GM23338 (cell line): ENCODE measurements at regions not wholly inside any gene's neighbourhood (a gene's known extent, or its start where the extent isn't known, plus 50 kb on each side); places are given as distances from the start of the nearest gene placed in this dataset.

Experiments used
- ATAC-seq: fragments of 200-7000 bp; cut with Tn5 transposase; 3 replicates; pipeline ENCODE4 v1.9.1; 2020
- DNase-seq: peaks from one replicate; pipeline ENCODE4 v3.0.0-alpha.2; 2015; ENCODE audit warnings: low spot score
- H2AFZ ChIP-seq: fragments of 200-600 bp; sonication (generic); 2 replicates; pipeline ENCODE4 v1.8.0; 2016; ENCODE audit warnings: antibody characterized with exemption, mild to moderate bottlenecking, moderate library complexity
- H3F3A ChIP-seq: fragments of 200-600 bp; sonication (generic); replicated peaks from 2 replicates; pipeline ENCODE4 v1.8.0; 2017; ENCODE audit warnings: antibody characterized with exemption, mixed run types, low read depth
- H3K27ac ChIP-seq: fragments of 200-600 bp; sonication (generic); 2 replicates; pipeline ENCODE4 v1.6.1; 2016; ENCODE audit warnings: low read depth
- H3K27me3 ChIP-seq: fragments of 200-600 bp; sonication (generic); 2 replicates; pipeline ENCODE4 v1.8.0; 2016; ENCODE audit warnings: mild to moderate bottlenecking, mixed run types, moderate library complexity; ENCODE audit not compliant: insufficient read depth
- H3K36me3 ChIP-seq: fragments of 200-600 bp; sonication (generic); 2 replicates; pipeline ENCODE4 v1.8.0; 2016; ENCODE audit warnings: mild to moderate bottlenecking; ENCODE audit not compliant: insufficient read depth
- H3K4me1 ChIP-seq: fragments of 200-600 bp; sonication (generic); 2 replicates; pipeline ENCODE4 v1.8.0; 2016; ENCODE audit warnings: mild to moderate bottlenecking, moderate library complexity; ENCODE audit not compliant: insufficient read depth
- H3K4me2 ChIP-seq: fragments of 200-600 bp; sonication (generic); 2 replicates; pipeline ENCODE4 v1.7.1; 2017; ENCODE audit warnings: mixed run types
- H3K4me3 ChIP-seq: fragments of 200-600 bp; sonication (generic); 2 replicates; pipeline ENCODE4 v1.6.1; 2016; ENCODE audit warnings: mixed run types
- H3K79me2 ChIP-seq: fragments of 200-600 bp; sonication (generic); replicated peaks from 2 replicates; pipeline ENCODE4 v1.8.0; 2017; ENCODE audit warnings: mild to moderate bottlenecking; ENCODE audit not compliant: insufficient read depth
- H3K9me2 ChIP-seq: fragments of 200-600 bp; sonication (generic); 2 replicates; pipeline ENCODE4 v1.8.0; 2017; ENCODE audit not compliant: insufficient read depth
- H4K20me1 ChIP-seq: fragments of 200-600 bp; sonication (generic); replicated peaks from 2 replicates; pipeline ENCODE4 v1.8.0; 2017; ENCODE audit warnings: mild to moderate bottlenecking; ENCODE audit not compliant: insufficient read depth
- H3K27ac Mint-ChIP-seq: 2 replicates; pipeline ENCODE4 v1.8.0; 2020; ENCODE audit warnings: inconsistent platforms, mild to moderate bottlenecking, moderate library complexity, mixed read lengths
- H3K27me3 Mint-ChIP-seq: 3 replicates; pipeline ENCODE4 v1.8.0; 2022; ENCODE audit warnings: low read depth, mild to moderate bottlenecking, moderate library complexity, mixed read lengths, inconsistent platforms; ENCODE audit not compliant: insufficient read depth, poor library complexity
- H3K36me3 Mint-ChIP-seq: 3 replicates; pipeline ENCODE4 v1.8.0; 2021; ENCODE audit warnings: low read depth, mild to moderate bottlenecking, inconsistent platforms, moderate library complexity, mixed read lengths
- H3K4me1 Mint-ChIP-seq: 3 replicates; pipeline ENCODE4 v1.8.0; 2020; ENCODE audit warnings: mild to moderate bottlenecking, inconsistent platforms, mixed read lengths
- H3K4me3 Mint-ChIP-seq: 3 replicates; pipeline ENCODE4 v1.8.0; 2021; ENCODE audit warnings: moderate library complexity, mild to moderate bottlenecking, inconsistent platforms, mixed read lengths
- H3K9me3 Mint-ChIP-seq: 3 replicates; pipeline ENCODE4 v1.8.0; 2020; ENCODE audit warnings: moderate library complexity, mild to moderate bottlenecking, inconsistent platforms, mixed read lengths
- CREB1 ChIP-seq: fragments of 250-450 bp; sonication (Bioruptor Pico); IDR thresholded peaks from 2 replicates; pipeline ENCODE4 v1.5.0; 2020; ENCODE audit warnings: low read depth, mild to moderate bottlenecking, moderate library complexity
- EZH2 ChIP-seq: fragments of 200-600 bp; sonication (generic); IDR thresholded peaks from one replicate; pipeline ENCODE4 v1.8.0; 2017; ENCODE audit warnings: antibody characterized with exemption, mild to moderate bottlenecking, low read depth; ENCODE audit not compliant: unreplicated experiment
- EZH2phosphoT487 ChIP-seq: fragments of 200-600 bp; sonication (generic); IDR thresholded peaks from one replicate; pipeline ENCODE4 v1.8.1; 2018; ENCODE audit warnings: antibody characterized with exemption; ENCODE audit not compliant: unreplicated experiment
- JUNB ChIP-seq: IDR thresholded peaks from one replicate; pipeline ENCODE4 v1.6.1; 2016; ENCODE audit warnings: antibody characterized with exemption; ENCODE audit not compliant: unreplicated experiment
- NANOG ChIP-seq: IDR thresholded peaks from 2 replicates; pipeline ENCODE4 v1.6.1; 2016; ENCODE audit warnings: antibody characterized with exemption, borderline replicate concordance
- POLR2AphosphoS5 ChIP-seq: IDR thresholded peaks from 2 replicates; pipeline ENCODE4 v1.6.1; 2016; ENCODE audit warnings: antibody characterized with exemption, low read depth
- STAT1 ChIP-seq: IDR thresholded peaks from one replicate; pipeline ENCODE4 v1.6.1; 2016; ENCODE audit warnings: antibody characterized with exemption; ENCODE audit not compliant: unreplicated experiment
- ZNF114 ChIP-seq: fragments of 250-450 bp; sonication (Bioruptor Pico); IDR thresholded peaks from 2 replicates; pipeline ENCODE4 v1.5.0; 2020; ENCODE audit warnings: mild to moderate bottlenecking, moderate library complexity
- ZNF331 ChIP-seq: fragments of 250-450 bp; sonication (Bioruptor Pico); IDR thresholded peaks from 2 replicates; pipeline ENCODE4 v1.5.0; 2020; ENCODE audit warnings: low read depth, mild to moderate bottlenecking, moderate library complexity
- TF ChIP-seq, protein P1 (sequence below), 2 experiments: fragments of 200-600 bp in 1 of 2; sonication (generic) in 1 of 2; conservative IDR thresholded peaks; 2 replicates each; pipeline versions ENCODE4 v1.5.1 to v1.6.1; 2016 to 2017; ENCODE audit warnings: antibody characterized with exemption in 2 of 2, low read depth in 2 of 2, mild to moderate bottlenecking in 2 of 2, moderate library complexity in 1 of 2
- TF ChIP-seq, protein P2 (sequence below): fragments of 250-450 bp; sonication (Bioruptor Pico); IDR thresholded peaks from 2 replicates; pipeline ENCODE4 v1.5.0; 2020; ENCODE audit warnings: mild to moderate bottlenecking, moderate library complexity
- TF ChIP-seq, protein P3 (sequence below): IDR thresholded peaks from one replicate; pipeline ENCODE4 v1.6.1; 2018; ENCODE audit warnings: antibody characterized with exemption; ENCODE audit not compliant: unreplicated experiment
- TF ChIP-seq, protein P4 (sequence below): IDR thresholded peaks from 2 replicates; pipeline ENCODE4 v1.6.1; 2016; ENCODE audit warnings: antibody characterized with exemption

DNA sequence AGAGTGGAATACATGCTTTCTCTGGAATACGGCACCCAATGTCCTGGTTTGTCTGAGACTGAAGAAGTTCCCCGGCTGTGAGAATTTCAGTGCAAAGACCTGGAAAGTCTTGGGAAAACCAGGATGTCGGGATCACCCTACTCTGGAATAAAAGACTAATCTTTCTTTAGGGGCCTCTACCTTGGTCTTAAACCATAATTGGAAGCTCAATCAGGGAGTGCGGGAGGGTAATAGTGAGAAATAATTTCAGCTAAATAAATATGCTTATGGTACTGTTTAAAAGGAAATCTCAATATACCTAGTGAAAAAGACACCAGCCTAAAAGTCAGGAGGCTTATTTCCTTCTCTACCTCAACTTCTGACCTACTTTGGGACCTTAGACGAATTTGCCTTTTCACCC lies 236.1 kb upstream of the GLI3 start:
- Histone ChIP-seq H3K79me2 (no peaks in the 10 kb centered on the region), H3K36me3 (no peaks in the 10 kb centered on the region), H3K27ac (no peak overlapping the region), H3K9me2 (peaks cover under 1% of the 10 kb centered on the region; the same call in 1 of the 2 replicates), H3K27me3 (no peaks in the 10 kb centered on the region), H4K20me1 (no peaks in the 10 kb centered on the region), H3K4me3 (no peak overlapping the region), H3F3A (no peaks in the 10 kb centered on the region), H3K4me1 (no peaks in the 10 kb centered on the region), H3K4me2 (no peak overlapping the region), H2AFZ (no peak overlapping the region)
- TF ChIP-seq EZH2 (no peak), EZH2phosphoT487 (no peak), CREB1 (no peak), STAT1 (no peak), ZNF114 (CRISPR knock-in tag) (no peak), ZNF331 (CRISPR knock-in tag) (no peak), JUNB (no peak), NANOG (no peak), POLR2AphosphoS5 (no peak)
- TF ChIP-seq, protein P1, sequence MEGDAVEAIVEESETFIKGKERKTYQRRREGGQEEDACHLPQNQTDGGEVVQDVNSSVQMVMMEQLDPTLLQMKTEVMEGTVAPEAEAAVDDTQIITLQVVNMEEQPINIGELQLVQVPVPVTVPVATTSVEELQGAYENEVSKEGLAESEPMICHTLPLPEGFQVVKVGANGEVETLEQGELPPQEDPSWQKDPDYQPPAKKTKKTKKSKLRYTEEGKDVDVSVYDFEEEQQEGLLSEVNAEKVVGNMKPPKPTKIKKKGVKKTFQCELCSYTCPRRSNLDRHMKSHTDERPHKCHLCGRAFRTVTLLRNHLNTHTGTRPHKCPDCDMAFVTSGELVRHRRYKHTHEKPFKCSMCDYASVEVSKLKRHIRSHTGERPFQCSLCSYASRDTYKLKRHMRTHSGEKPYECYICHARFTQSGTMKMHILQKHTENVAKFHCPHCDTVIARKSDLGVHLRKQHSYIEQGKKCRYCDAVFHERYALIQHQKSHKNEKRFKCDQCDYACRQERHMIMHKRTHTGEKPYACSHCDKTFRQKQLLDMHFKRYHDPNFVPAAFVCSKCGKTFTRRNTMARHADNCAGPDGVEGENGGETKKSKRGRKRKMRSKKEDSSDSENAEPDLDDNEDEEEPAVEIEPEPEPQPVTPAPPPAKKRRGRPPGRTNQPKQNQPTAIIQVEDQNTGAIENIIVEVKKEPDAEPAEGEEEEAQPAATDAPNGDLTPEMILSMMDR (conservative IDR thresholded peaks at IDR 0.05; ENCODE audit: low read depth in 2 of 2), result no peak
- TF ChIP-seq, protein P2, sequence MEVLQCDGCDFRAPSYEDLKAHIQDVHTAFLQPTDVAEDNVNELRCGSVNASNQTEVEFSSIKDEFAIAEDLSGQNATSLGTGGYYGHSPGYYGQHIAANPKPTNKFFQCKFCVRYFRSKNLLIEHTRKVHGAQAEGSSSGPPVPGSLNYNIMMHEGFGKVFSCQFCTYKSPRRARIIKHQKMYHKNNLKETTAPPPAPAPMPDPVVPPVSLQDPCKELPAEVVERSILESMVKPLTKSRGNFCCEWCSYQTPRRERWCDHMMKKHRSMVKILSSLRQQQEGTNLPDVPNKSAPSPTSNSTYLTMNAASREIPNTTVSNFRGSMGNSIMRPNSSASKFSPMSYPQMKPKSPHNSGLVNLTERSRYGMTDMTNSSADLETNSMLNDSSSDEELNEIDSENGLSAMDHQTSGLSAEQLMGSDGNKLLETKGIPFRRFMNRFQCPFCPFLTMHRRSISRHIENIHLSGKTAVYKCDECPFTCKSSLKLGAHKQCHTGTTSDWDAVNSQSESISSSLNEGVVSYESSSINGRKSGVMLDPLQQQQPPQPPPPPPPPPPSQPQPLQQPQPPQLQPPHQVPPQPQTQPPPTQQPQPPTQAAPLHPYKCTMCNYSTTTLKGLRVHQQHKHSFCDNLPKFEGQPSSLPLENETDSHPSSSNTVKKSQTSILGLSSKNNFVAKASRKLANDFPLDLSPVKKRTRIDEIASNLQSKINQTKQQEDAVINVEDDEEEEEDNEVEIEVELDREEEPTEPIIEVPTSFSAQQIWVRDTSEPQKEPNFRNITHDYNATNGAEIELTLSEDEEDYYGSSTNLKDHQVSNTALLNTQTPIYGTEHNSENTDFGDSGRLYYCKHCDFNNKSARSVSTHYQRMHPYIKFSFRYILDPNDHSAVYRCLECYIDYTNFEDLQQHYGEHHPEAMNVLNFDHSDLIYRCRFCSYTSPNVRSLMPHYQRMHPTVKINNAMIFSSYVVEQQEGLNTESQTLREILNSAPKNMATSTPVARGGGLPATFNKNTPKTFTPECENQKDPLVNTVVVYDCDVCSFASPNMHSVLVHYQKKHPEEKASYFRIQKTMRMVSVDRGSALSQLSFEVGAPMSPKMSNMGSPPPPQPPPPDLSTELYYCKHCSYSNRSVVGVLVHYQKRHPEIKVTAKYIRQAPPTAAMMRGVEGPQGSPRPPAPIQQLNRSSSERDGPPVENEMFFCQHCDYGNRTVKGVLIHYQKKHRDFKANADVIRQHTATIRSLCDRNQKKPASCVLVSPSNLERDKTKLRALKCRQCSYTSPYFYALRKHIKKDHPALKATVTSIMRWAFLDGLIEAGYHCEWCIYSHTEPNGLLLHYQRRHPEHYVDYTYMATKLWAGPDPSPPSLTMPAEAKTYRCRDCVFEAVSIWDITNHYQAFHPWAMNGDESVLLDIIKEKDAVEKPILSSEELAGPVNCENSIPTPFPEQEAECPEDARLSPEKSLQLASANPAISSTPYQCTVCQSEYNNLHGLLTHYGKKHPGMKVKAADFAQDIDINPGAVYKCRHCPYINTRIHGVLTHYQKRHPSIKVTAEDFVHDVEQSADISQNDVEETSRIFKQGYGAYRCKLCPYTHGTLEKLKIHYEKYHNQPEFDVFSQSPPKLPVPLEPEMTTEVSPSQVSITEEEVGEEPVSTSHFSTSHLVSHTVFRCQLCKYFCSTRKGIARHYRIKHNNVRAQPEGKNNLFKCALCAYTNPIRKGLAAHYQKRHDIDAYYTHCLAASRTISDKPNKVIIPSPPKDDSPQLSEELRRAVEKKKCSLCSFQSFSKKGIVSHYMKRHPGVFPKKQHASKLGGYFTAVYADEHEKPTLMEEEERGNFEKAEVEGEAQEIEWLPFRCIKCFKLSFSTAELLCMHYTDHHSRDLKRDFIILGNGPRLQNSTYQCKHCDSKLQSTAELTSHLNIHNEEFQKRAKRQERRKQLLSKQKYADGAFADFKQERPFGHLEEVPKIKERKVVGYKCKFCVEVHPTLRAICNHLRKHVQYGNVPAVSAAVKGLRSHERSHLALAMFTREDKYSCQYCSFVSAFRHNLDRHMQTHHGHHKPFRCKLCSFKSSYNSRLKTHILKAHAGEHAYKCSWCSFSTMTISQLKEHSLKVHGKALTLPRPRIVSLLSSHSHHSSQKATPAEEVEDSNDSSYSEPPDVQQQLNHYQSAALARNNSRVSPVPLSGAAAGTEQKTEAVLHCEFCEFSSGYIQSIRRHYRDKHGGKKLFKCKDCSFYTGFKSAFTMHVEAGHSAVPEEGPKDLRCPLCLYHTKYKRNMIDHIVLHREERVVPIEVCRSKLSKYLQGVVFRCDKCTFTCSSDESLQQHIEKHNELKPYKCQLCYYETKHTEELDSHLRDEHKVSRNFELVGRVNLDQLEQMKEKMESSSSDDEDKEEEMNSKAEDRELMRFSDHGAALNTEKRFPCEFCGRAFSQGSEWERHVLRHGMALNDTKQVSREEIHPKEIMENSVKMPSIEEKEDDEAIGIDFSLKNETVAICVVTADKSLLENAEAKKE (CRISPR knock-in tag), result no peak
- TF ChIP-seq, protein P3, sequence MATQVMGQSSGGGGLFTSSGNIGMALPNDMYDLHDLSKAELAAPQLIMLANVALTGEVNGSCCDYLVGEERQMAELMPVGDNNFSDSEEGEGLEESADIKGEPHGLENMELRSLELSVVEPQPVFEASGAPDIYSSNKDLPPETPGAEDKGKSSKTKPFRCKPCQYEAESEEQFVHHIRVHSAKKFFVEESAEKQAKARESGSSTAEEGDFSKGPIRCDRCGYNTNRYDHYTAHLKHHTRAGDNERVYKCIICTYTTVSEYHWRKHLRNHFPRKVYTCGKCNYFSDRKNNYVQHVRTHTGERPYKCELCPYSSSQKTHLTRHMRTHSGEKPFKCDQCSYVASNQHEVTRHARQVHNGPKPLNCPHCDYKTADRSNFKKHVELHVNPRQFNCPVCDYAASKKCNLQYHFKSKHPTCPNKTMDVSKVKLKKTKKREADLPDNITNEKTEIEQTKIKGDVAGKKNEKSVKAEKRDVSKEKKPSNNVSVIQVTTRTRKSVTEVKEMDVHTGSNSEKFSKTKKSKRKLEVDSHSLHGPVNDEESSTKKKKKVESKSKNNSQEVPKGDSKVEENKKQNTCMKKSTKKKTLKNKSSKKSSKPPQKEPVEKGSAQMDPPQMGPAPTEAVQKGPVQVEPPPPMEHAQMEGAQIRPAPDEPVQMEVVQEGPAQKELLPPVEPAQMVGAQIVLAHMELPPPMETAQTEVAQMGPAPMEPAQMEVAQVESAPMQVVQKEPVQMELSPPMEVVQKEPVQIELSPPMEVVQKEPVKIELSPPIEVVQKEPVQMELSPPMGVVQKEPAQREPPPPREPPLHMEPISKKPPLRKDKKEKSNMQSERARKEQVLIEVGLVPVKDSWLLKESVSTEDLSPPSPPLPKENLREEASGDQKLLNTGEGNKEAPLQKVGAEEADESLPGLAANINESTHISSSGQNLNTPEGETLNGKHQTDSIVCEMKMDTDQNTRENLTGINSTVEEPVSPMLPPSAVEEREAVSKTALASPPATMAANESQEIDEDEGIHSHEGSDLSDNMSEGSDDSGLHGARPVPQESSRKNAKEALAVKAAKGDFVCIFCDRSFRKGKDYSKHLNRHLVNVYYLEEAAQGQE, result no peak
- TF ChIP-seq, protein P4, sequence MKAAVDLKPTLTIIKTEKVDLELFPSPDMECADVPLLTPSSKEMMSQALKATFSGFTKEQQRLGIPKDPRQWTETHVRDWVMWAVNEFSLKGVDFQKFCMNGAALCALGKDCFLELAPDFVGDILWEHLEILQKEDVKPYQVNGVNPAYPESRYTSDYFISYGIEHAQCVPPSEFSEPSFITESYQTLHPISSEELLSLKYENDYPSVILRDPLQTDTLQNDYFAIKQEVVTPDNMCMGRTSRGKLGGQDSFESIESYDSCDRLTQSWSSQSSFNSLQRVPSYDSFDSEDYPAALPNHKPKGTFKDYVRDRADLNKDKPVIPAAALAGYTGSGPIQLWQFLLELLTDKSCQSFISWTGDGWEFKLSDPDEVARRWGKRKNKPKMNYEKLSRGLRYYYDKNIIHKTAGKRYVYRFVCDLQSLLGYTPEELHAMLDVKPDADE, result no peak
- H3K27me3 Mint-ChIP-seq, result peaks cover 3% of the 10 kb centered on the region
- DNase-seq (no peak), ATAC-seq (no peak)
- H3K4me3 Mint-ChIP-seq, result no peak overlapping the region
- no peaks in the 10 kb centered on the region for H3K9me3 Mint-ChIP-seq
- H3K4me1 Mint-ChIP-seq, result no peaks in the 10 kb centered on the region
- H3K36me3 Mint-ChIP-seq, result no peaks in the 10 kb centered on the region
- no peak overlapping the region for H3K27ac Mint-ChIP-seq
